ENCODE measurements at regions not wholly inside any gene's neighbourhood (a gene's known extent, or its start where the extent isn't known, plus 50 kb on each side); places are given as distances from the start of the nearest gene placed in this dataset.

DNA sequence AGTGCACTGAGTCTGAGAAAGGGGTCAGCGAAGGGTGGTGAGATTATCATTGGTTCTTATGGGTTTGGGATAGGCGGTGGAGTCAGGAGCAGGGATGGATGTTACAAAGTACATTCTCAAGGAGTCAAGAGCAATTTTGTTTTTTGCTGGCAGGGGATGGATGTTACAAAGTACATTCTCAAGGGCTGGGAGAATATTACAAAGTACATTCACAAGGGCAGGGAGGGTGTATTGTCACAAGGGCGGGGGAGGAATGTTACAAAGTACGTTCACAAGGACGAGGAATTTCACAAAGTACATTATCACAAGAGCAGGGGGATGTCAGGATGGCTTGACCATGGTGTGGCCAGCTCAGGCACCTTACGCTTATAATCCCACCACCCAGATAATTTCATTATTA, 59.3 kb upstream of the FAM89A start:
- Histone ChIP-seq H3K4me1 (no peaks in the 10 kb centered on the region), H3K4me3 (no peak overlapping the region), H3K9me3 (no peaks in the 10 kb centered on the region), H3K4me2 (no peak overlapping the region), H3K27ac (no peak overlapping the region)
- no peak for TF ChIP-seq HOXB13 (CRISPR knock-in tag; IDR thresholded peaks at IDR 0.05; ENCODE audit: low read depth)
- no peak for TF ChIP-seq CBX8 (IDR thresholded peaks at IDR 0.05)
- TF ChIP-seq BCL3 (IDR thresholded peaks at IDR 0.05): no peak
- no peak for TF ChIP-seq HMGXB4 (CRISPR knock-in tag; IDR thresholded peaks at IDR 0.05; ENCODE audit: borderline replicate concordance)
- no peak for TF ChIP-seq EHF (CRISPR knock-in tag; IDR thresholded peaks at IDR 0.05)
- TF ChIP-seq FOXS1 (CRISPR knock-in tag; IDR thresholded peaks at IDR 0.05): no peak
- no peak for TF ChIP-seq GATA3 (IDR thresholded peaks at IDR 0.05; ENCODE audit: borderline replicate concordance)
- no peak for TF ChIP-seq CHD2 (IDR thresholded peaks at IDR 0.05; ENCODE audit: low read length, partially characterized antibody)
- TF ChIP-seq TP53 (CRISPR knock-in tag; IDR thresholded peaks at IDR 0.05): no peak
- no peak for TF ChIP-seq HOXB5 (CRISPR knock-in tag; IDR thresholded peaks at IDR 0.05)
- no peak for TF ChIP-seq ZNF302 (CRISPR knock-in tag; IDR thresholded peaks at IDR 0.05)
- no peak for TF ChIP-seq RFX5 (IDR thresholded peaks at IDR 0.05)
- no peak for TF ChIP-seq E2F6 (IDR thresholded peaks at IDR 0.05; ENCODE audit: borderline replicate concordance, low read depth)
- TF ChIP-seq JUNB (IDR thresholded peaks at IDR 0.05): no peak
- no peak for TF ChIP-seq JUN (IDR thresholded peaks at IDR 0.05)
- TF ChIP-seq USF2 (IDR thresholded peaks at IDR 0.05): no peak
- TF ChIP-seq, protein P1, sequence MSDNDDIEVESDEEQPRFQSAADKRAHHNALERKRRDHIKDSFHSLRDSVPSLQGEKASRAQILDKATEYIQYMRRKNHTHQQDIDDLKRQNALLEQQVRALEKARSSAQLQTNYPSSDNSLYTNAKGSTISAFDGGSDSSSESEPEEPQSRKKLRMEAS (IDR thresholded peaks at IDR 0.05): no peak
- TF ChIP-seq ZC3H11A (IDR thresholded peaks at IDR 0.05): no peak
- DNase-seq (ENCODE audit: low read depth in 1 of 2, low spot score in 1 of 2): no peak
- no peak for FAIRE-seq
- ChIA-PET CTCF (interaction anchor here (1.5 kb wide), 1 partner anchor 8 kb away, joined by 3 read pairs; no protein-coding TSS in a partner anchor), POLR2A (no interaction called here)
- no peak for ATAC-seq
- 77% methylated on average over 6 of the region's 6 CpGs for WGBS (ENCODE audit: missing lambda C conversion rate)

DNA sequence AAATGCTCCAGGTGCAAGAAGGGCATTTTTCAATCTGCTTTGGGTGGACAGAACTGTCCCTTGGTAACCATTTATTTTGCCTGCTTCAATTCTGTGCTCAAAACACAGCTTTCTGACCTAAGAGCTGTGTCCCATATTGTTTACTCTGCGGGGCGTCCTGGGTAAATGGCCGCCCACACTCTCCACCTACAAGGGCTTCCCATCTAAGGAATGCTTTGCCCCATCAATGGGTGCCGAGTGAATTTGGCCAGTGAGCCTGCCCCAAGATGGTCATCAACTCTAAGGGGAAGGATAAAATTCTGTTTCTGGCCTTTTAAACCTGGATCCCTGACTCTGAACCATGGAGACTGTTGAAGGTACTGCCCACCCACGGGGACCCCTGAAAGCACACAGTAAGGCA, 55.5 kb upstream of the FAM89A start:
- Histone ChIP-seq H3K27ac (no peak overlapping the region), H3K4me1 (0 out of 3 replicates have a peak, but pooled peaks cover 6% of the 10 kb centered on the region), H3K9me3 (no peaks in the 10 kb centered on the region), H3K4me2 (no peak overlapping the region), H3K4me3 (no peak overlapping the region)
- CTCF ChIA-PET: interaction anchor here (1.0 kb wide), 1 partner anchor 104 kb away, joined by 3 read pairs; no protein-coding TSS in a partner anchor
- FAIRE-seq (no peak), DNase-seq (ENCODE audit: low read depth in 1 of 2, low spot score in 1 of 2) (no peak), ATAC-seq (no peak)
- no peak for TF ChIP-seq NPAS2 (CRISPR knock-in tag; IDR thresholded peaks at IDR 0.05; ENCODE audit: borderline replicate concordance)
- TF ChIP-seq KDM1A (IDR thresholded peaks at IDR 0.05; ENCODE audit: low read depth): no peak
- TF ChIP-seq KDM5A (IDR thresholded peaks at IDR 0.05): no peak
- TF ChIP-seq MYC (IDR thresholded peaks at IDR 0.05; ENCODE audit: borderline replicate concordance, low read length): no peak
- TF ChIP-seq EP300 (IDR thresholded peaks at IDR 0.05): no peak
- no peak for TF ChIP-seq RARB (CRISPR knock-in tag; IDR thresholded peaks at IDR 0.05)
- no peak for TF ChIP-seq HDAC2 (IDR thresholded peaks at IDR 0.05)
- TF ChIP-seq, protein P2, sequence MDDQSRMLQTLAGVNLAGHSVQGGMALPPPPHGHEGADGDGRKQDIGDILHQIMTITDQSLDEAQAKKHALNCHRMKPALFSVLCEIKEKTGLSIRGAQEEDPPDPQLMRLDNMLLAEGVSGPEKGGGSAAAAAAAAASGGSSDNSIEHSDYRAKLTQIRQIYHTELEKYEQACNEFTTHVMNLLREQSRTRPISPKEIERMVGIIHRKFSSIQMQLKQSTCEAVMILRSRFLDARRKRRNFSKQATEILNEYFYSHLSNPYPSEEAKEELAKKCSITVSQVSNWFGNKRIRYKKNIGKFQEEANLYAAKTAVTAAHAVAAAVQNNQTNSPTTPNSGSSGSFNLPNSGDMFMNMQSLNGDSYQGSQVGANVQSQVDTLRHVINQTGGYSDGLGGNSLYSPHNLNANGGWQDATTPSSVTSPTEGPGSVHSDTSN (IDR thresholded peaks at IDR 0.05): no peak
- TF ChIP-seq CEBPB (IDR thresholded peaks at IDR 0.05): no peak
- TF ChIP-seq RCOR1 (IDR thresholded peaks at IDR 0.05; ENCODE audit: low read depth, low read length): no peak
- 69% methylated on average over 5 of the region's 5 CpGs for WGBS (ENCODE audit: missing lambda C conversion rate)
- POLR2A ChIA-PET: no interaction called here

Data from A549 (cell line).